H9 (cell line): ENCODE measurements at regions not wholly inside any gene's neighbourhood (a gene's known extent, or its start where the extent isn't known, plus 50 kb on each side); places are given as distances from the start of the nearest gene placed in this dataset.

ENCODE experiments used
- DNase-seq: peaks from one replicate; pipeline ENCODE4 v3.0.0-alpha.2; 2017
- H2AFZ ChIP-seq: one replicate; pipeline ENCODE4 v1.6.1; 2013; ENCODE audit warnings: mild to moderate bottlenecking, low read length, control low read depth, moderate library complexity
- H2AK5ac ChIP-seq: 2 replicates; pipeline ENCODE4 v1.6.1; 2013; ENCODE audit warnings: low read length, control low read depth, mixed read lengths; ENCODE audit not compliant: insufficient read length
- H2BK120ac ChIP-seq: one replicate; pipeline ENCODE4 v1.6.1; 2013; ENCODE audit warnings: low read depth, mild to moderate bottlenecking, low read length, control low read depth, inconsistent platforms; ENCODE audit not compliant: poor library complexity, severe bottlenecking
- H2BK12ac ChIP-seq: 2 replicates; pipeline ENCODE4 v1.6.1; 2013; ENCODE audit warnings: low read length, control low read depth, mixed read lengths, low read depth; ENCODE audit not compliant: insufficient read length
- H2BK15ac ChIP-seq: 2 replicates; pipeline ENCODE4 v1.6.1; 2013; ENCODE audit warnings: low read depth, low read length, control low read depth
- H2BK20ac ChIP-seq: one replicate; pipeline ENCODE4 v1.6.1; 2013; ENCODE audit warnings: low read depth, mild to moderate bottlenecking, low read length, control low read depth, inconsistent platforms; ENCODE audit not compliant: poor library complexity, severe bottlenecking
- H2BK5ac ChIP-seq: 2 replicates; pipeline ENCODE4 v1.6.1; 2013; ENCODE audit warnings: low read length, control low read depth, mixed read lengths; ENCODE audit not compliant: insufficient read length
- H3K14ac ChIP-seq: 2 replicates; pipeline ENCODE4 v1.6.1; 2013; ENCODE audit warnings: low read length, control low read depth; ENCODE audit not compliant: insufficient read depth
- H3K18ac ChIP-seq: 2 replicates; pipeline ENCODE4 v1.6.1; 2013; ENCODE audit warnings: low read depth, mild to moderate bottlenecking, mixed read lengths, low read length, control low read depth; ENCODE audit not compliant: insufficient read length
- H3K23ac ChIP-seq: 2 replicates; pipeline ENCODE4 v1.6.1; 2013; ENCODE audit warnings: low read length, control low read depth, mixed read lengths, low read depth; ENCODE audit not compliant: insufficient read length
- H3K23me2 ChIP-seq: 2 replicates; pipeline ENCODE4 v1.6.1; 2013; ENCODE audit warnings: low read depth, mild to moderate bottlenecking, mixed read lengths, low read length, control low read depth; ENCODE audit not compliant: insufficient read length, poor library complexity, severe bottlenecking
- H3K27ac ChIP-seq: 2 replicates; pipeline ENCODE4 v1.5.1; 2013; ENCODE audit warnings: low read length, control low read depth, mixed read lengths, low read depth; ENCODE audit not compliant: insufficient read length
- H3K27me3 ChIP-seq: 2 replicates; pipeline ENCODE4 v1.6.1; 2013; ENCODE audit warnings: low read length, control low read depth, inconsistent platforms; ENCODE audit not compliant: insufficient read depth
- H3K4ac ChIP-seq: 2 replicates; pipeline ENCODE4 v1.6.1; 2013; ENCODE audit warnings: low read depth, mild to moderate bottlenecking, control low read depth, inconsistent platforms, low read length, moderate library complexity
- H3K4me1 ChIP-seq: 2 replicates; pipeline ENCODE4 v1.6.1; 2013; ENCODE audit warnings: low read length, control low read depth, inconsistent platforms; ENCODE audit not compliant: insufficient read depth
- H3K4me2 ChIP-seq: 2 replicates; pipeline ENCODE4 v1.6.1; 2013; ENCODE audit warnings: low read length, control low read depth, mixed read lengths; ENCODE audit not compliant: insufficient read length, insufficient read depth
- H3K56ac ChIP-seq: 2 replicates; pipeline ENCODE4 v1.6.1; 2013; ENCODE audit warnings: low read depth, mild to moderate bottlenecking, mixed read lengths, low read length, control low read depth; ENCODE audit not compliant: insufficient read length
- H3K79me1 ChIP-seq: 2 replicates; pipeline ENCODE4 v1.6.1; 2013; ENCODE audit warnings: low read depth, mild to moderate bottlenecking, moderate library complexity, low read length, control low read depth, inconsistent platforms; ENCODE audit not compliant: insufficient read depth, poor library complexity, severe bottlenecking
- H3K79me2 ChIP-seq: 2 replicates; pipeline ENCODE4 v1.6.1; 2013; ENCODE audit warnings: low read length, control low read depth, inconsistent platforms; ENCODE audit not compliant: insufficient read depth
- H3K9ac ChIP-seq: 2 replicates; pipeline ENCODE4 v1.6.1; 2013; ENCODE audit warnings: low read length, control low read depth, mixed read lengths; ENCODE audit not compliant: insufficient read length; ENCODE audit errors: extremely low read depth
- H3K9me3 ChIP-seq: one replicate; pipeline ENCODE4 v1.6.1; 2013; ENCODE audit warnings: low read depth, low read length, inconsistent platforms; ENCODE audit not compliant: control insufficient read depth
- H3T11ph ChIP-seq: one replicate; pipeline ENCODE4 v1.6.1; 2013; ENCODE audit warnings: mild to moderate bottlenecking, low read length, control low read depth, inconsistent platforms
- H4K20me1 ChIP-seq: one replicate; pipeline ENCODE4 v1.6.1; 2013; ENCODE audit not compliant: control insufficient read depth, insufficient read length, insufficient read depth
- H4K5ac ChIP-seq: 2 replicates; pipeline ENCODE4 v1.6.1; 2013; ENCODE audit warnings: low read depth, mild to moderate bottlenecking, mixed read lengths, low read length, control low read depth; ENCODE audit not compliant: insufficient read length
- H4K8ac ChIP-seq: replicated peaks from 2 replicates; pipeline ENCODE4 v1.6.1; 2013; ENCODE audit warnings: low read length, control low read depth, mixed read lengths, low read depth; ENCODE audit not compliant: insufficient read length
- H4K91ac ChIP-seq: 2 replicates; pipeline ENCODE4 v1.6.1; 2013; ENCODE audit warnings: low read depth, mild to moderate bottlenecking, moderate library complexity, mixed read lengths, low read length, control low read depth; ENCODE audit not compliant: insufficient read length
- H3K27ac Mint-ChIP-seq, 3 experiments: 2 replicates in 2 of 3; 3 replicates in 1 of 3; pipeline ENCODE4 v1.8.0; 2020 to 2021; ENCODE audit warnings: mixed read lengths in 3 of 3, mild to moderate bottlenecking in 1 of 3, moderate library complexity in 1 of 3
- H3K27me3 Mint-ChIP-seq: 2 replicates; pipeline ENCODE4 v1.8.0; 2021; ENCODE audit warnings: low read depth, mild to moderate bottlenecking, moderate library complexity, mixed read lengths
- H3K36me3 Mint-ChIP-seq, 3 experiments: 2 replicates in 2 of 3; 3 replicates in 1 of 3; pipeline ENCODE4 v1.8.0; 2020 to 2021; ENCODE audit warnings: low read depth in 3 of 3, mixed read lengths in 3 of 3; ENCODE audit not compliant: insufficient read depth in 1 of 3
- H3K4me1 Mint-ChIP-seq, 2 experiments: 2 replicates each; pipeline ENCODE4 v1.8.0; 2020; ENCODE audit warnings: mixed read lengths in 2 of 2
- H3K4me3 Mint-ChIP-seq, 2 experiments: 2 replicates in 1 of 2; 3 replicates in 1 of 2; pipeline ENCODE4 v1.8.0; 2020 to 2021; ENCODE audit warnings: mild to moderate bottlenecking in 2 of 2, mixed read lengths in 2 of 2, moderate library complexity in 1 of 2
- H3K9me3 Mint-ChIP-seq, 2 experiments: 2 replicates in 1 of 2; 3 replicates in 1 of 2; pipeline ENCODE4 v1.8.0; 2020; ENCODE audit warnings: mild to moderate bottlenecking in 2 of 2, mixed read lengths in 2 of 2, moderate library complexity in 1 of 2
- WGBS: extraction: QIAGEN DNeasy Blood & Tissue Kit; methylation state at CpG from one replicate; pipeline ENCODE4 v1.1.7; 2013; ENCODE audit warnings: missing lambda C conversion rate, low lambda C conversion rate, mixed read lengths; ENCODE audit not compliant: insufficient read length; ENCODE audit errors: extremely low coverage; 5-methylcytosine and 5-hydroxymethylcytosine counted together
- TF ChIP-seq, protein P1 (sequence below): fragments of 200-600 bp; sonication (generic); conservative IDR thresholded peaks from 3 replicates; pipeline ENCODE4 v1.8.0; 2021; ENCODE audit warnings: antibody characterized with exemption, mild to moderate bottlenecking

- Histone ChIP-seq H4K8ac (no peak overlapping the region), H4K91ac (no peak overlapping the region), H3K23me2 (no peaks in the 10 kb centered on the region), H3K9ac (no peak overlapping the region), H3K9me3 (no peaks in the 10 kb centered on the region), H3K23ac (no peak overlapping the region), H2BK15ac (no peak overlapping the region), H2BK12ac (no peak overlapping the region), H4K5ac (no peak overlapping the region), H3K79me2 (no peaks in the 10 kb centered on the region), H2AFZ (no peak overlapping the region), H2BK20ac (no peak overlapping the region), H3K79me1 (no peaks in the 10 kb centered on the region), H3K4ac (no peak overlapping the region), H3T11ph (no peak overlapping the region), H3K4me1 (no peaks in the 10 kb centered on the region; the same call in 1 of the 2 replicates), H3K18ac (no peak overlapping the region), H2AK5ac (no peak overlapping the region), H3K27me3 (no peaks in the 10 kb centered on the region), H2BK5ac (no peak overlapping the region), H3K56ac (no peak overlapping the region), H3K14ac (no peak overlapping the region), H4K20me1 (no peaks in the 10 kb centered on the region), H3K4me2 (no peak overlapping the region), H2BK120ac (no peak overlapping the region), H3K27ac (no peak overlapping the region)
- Mint-ChIP-seq H3K36me3 (peaks cover 20 to 44% (median 30%) of the 10 kb centered on the region in 3 experiments), H3K9me3 (peaks cover 23 to 41% of the 10 kb centered on the region in 2 experiments; a peak in 4 of 5 replicates), H3K4me3 (no peak overlapping the region), H3K27me3 (peaks cover 3% of the 10 kb centered on the region; the same call in 1 of the 2 replicates), H3K4me1 (peaks cover 17 to 18% of the 10 kb centered on the region in 2 experiments), H3K27ac (no peak overlapping the region)
- no peak for DNase-seq
- TF ChIP-seq, protein P1, sequence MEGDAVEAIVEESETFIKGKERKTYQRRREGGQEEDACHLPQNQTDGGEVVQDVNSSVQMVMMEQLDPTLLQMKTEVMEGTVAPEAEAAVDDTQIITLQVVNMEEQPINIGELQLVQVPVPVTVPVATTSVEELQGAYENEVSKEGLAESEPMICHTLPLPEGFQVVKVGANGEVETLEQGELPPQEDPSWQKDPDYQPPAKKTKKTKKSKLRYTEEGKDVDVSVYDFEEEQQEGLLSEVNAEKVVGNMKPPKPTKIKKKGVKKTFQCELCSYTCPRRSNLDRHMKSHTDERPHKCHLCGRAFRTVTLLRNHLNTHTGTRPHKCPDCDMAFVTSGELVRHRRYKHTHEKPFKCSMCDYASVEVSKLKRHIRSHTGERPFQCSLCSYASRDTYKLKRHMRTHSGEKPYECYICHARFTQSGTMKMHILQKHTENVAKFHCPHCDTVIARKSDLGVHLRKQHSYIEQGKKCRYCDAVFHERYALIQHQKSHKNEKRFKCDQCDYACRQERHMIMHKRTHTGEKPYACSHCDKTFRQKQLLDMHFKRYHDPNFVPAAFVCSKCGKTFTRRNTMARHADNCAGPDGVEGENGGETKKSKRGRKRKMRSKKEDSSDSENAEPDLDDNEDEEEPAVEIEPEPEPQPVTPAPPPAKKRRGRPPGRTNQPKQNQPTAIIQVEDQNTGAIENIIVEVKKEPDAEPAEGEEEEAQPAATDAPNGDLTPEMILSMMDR, result no peak
- WGBS, result no CpG with 5 or more reads among the region's 4 CpGs
Observed at GRCh38 chr1:109838838-109839240, 71.8 kb upstream of the CSF1 start.
